ENCODE measurements at regions not wholly inside any gene's neighbourhood (a gene's known extent, or its start where the extent isn't known, plus 50 kb on each side); places are given as distances from the start of the nearest gene placed in this dataset.

DNA sequence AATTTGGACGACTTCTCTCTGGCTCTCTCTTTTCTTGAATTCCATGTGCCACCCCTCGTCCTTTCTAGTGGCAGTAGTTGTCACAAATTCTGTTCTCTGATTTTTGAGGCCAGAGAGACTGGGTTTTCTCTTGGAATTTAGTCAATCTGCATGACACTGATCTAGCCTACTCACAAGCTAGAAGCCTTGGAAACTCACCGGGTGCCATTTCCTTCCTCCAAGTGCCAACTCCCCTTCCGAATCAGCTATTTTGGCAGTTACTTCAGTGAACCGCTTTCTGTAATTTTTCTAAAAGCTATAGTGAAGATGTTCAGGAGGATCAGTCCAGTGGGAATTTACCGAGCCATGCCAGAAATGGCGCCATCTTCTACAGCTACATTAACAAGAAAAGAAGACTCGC, 228.9 kb downstream of the PMP22 start:
- no peak for TF ChIP-seq CTCF (IDR thresholded peaks at IDR 0.05; ENCODE audit: low read depth, low read length, missing control alignments)
- no peak for DNase-seq (ENCODE audit: low read depth)
- no peak overlapping the region for H3K4me3 ChIP-seq (ENCODE audit: low read depth, low read length)

GRCh38 chr17:15031975-15032374, 233.2 kb downstream of the PMP22 start:
- no peak for DNase-seq (ENCODE audit: low read depth)
- no peak for TF ChIP-seq CTCF (IDR thresholded peaks at IDR 0.05; ENCODE audit: low read depth, low read length, missing control alignments)
- no peak overlapping the region for H3K4me3 ChIP-seq (ENCODE audit: low read depth, low read length)

DNA sequence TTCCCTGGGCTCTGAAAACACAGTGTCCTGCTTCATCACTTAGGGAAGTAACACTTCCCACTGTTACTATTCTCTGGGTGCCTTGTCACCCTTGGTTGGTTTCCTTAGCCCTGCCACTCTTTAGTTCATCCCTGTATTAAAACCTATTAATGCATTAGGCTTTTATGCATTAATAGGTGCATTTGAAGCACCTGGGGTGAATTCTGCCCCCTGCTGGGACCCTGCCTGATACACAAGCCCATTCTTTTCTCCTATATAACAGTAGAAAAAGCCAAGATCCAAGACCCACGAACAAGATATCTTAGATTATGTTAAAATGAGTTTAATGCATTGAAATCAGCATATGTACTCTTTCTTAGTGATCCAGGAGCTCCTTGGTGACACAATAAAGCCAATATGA, 235.7 kb downstream of the PMP22 start:
- no peak for DNase-seq (ENCODE audit: low read depth)
- no peak overlapping the region for H3K4me3 ChIP-seq (ENCODE audit: low read depth, low read length)
- TF ChIP-seq CTCF (IDR thresholded peaks at IDR 0.05; ENCODE audit: low read depth, low read length, missing control alignments) = no peak

DNA sequence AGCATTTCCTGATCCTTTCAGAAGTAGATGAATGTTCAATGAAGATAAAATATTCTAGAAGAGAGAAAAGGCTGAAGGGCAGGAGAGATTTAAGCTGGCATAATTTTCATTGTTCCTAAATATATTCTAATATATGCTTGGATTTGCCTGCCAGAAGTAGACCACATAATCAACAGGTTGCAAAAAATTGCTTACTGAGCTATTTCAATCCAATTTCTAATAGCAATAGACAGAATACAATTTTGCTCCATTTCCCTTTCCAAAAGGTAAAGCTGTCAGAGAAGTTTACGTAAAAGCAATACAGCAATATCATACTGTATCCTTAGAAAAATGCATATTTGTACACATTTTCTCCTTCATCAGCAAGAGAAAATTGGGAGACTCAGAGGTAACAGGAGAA, 237.3 kb downstream of the PMP22 start:
- H3K4me3 ChIP-seq (ENCODE audit: low read depth, low read length) = no peak overlapping the region
- no peak for DNase-seq (ENCODE audit: low read depth)
- TF ChIP-seq CTCF (IDR thresholded peaks at IDR 0.05; ENCODE audit: low read depth, low read length, missing control alignments) = no peak

GRCh38 chr17:15026088-15026487, 239.0 kb downstream of the PMP22 start:
- no peak overlapping the region for H3K4me3 ChIP-seq (ENCODE audit: low read depth, low read length)
- no peak for TF ChIP-seq CTCF (IDR thresholded peaks at IDR 0.05; ENCODE audit: low read depth, low read length, missing control alignments)
- no peak for DNase-seq (ENCODE audit: low read depth)

GRCh38 chr17:15023589-15024336, 241.4 kb downstream of the PMP22 start:
- TF ChIP-seq CTCF (IDR thresholded peaks at IDR 0.05; ENCODE audit: low read depth, low read length, missing control alignments) = no peak
- no peak overlapping the region for H3K4me3 ChIP-seq (ENCODE audit: low read depth, low read length)
- no peak for DNase-seq (ENCODE audit: low read depth)

DNA sequence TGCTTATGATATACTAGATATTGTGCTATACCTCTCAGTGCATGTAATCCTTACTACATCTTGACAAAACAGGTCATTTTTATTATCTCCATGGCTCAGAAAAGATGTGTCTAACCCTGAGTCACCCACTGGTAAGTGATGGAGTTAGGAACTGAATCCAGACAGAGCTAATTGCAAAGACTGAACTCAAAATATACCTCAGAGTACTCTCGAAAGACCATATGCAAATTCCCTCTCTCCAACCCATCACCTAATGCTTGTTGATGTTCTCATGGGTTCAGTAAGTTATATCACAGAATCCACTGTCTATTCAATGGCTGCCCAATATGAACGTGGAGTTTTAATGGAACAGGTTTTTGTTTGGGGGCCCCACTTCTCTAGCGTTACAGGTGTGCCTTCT, 246.0 kb downstream of the PMP22 start:
- H3K4me3 ChIP-seq (ENCODE audit: low read depth, low read length) = no peak overlapping the region
- TF ChIP-seq CTCF (IDR thresholded peaks at IDR 0.05; ENCODE audit: low read depth, low read length, missing control alignments) = no peak
- DNase-seq (ENCODE audit: low read depth) = no peak

Data from GM12864 (cell line).